Gastroesophageal sphincter (tissue), 4 donors: ENCODE measurements at regions not wholly inside any gene's neighbourhood (a gene's known extent, or its start where the extent isn't known, plus 50 kb on each side); places are given as distances from the start of the nearest gene placed in this dataset.

Experiments
- ATAC-seq: fragments of 150-250 bp; one replicate; pipeline ENCODE4 v1.9.1; 2016; ENCODE audit warnings: mild to moderate bottlenecking, moderate library complexity
- H3K27ac ChIP-seq, 4 donors: fragments of 200-600 bp; sonication (generic) in 3 of 4; 1 replicate in 3 of 4; 2 replicates in 1 of 4; pipeline ENCODE4 v1.5.1; 2016 to 2019
- H3K27me3 ChIP-seq: fragments of 200-600 bp; sonication (generic); one replicate; pipeline ENCODE4 v1.5.1; 2019
- H3K36me3 ChIP-seq, 2 donors: fragments of 200-600 bp; sonication (generic); one replicate each; pipeline ENCODE4 v1.5.1; 2019; ENCODE audit warnings: control low read depth in 1 of 2
- H3K4me1 ChIP-seq, 3 donors: fragments of 200-600 bp; sonication (generic); 1 replicate in 2 of 3; 2 replicates in 1 of 3; pipeline ENCODE4 v1.5.1; 2016 to 2019; ENCODE audit warnings: control low read depth in 2 of 3
- H3K4me3 ChIP-seq, 2 donors: fragments of 200-600 bp; sonication (generic); one replicate each; pipeline ENCODE4 v1.5.1; 2019; ENCODE audit warnings: mild to moderate bottlenecking in 1 of 2, moderate library complexity in 1 of 2
- H3K9me3 ChIP-seq, 3 donors: fragments of 200-600 bp; sonication (generic); one replicate each; pipeline ENCODE4 v1.5.1; 2017 to 2019; ENCODE audit warnings: control low read depth in 2 of 3
- EP300 ChIP-seq: sonication (generic); formaldehyde crosslinking; IDR thresholded peaks from one replicate; pipeline ENCODE4 v1.6.1; 2017; ENCODE audit warnings: antibody characterized with exemption, mild to moderate bottlenecking
- POLR2A ChIP-seq, 2 donors: fragments of 450-650 bp; IDR thresholded peaks; one replicate each; pipeline ENCODE4 v1.6.1; 2017; ENCODE audit warnings: antibody characterized with exemption in 2 of 2, mild to moderate bottlenecking in 2 of 2, moderate library complexity in 1 of 2
- POLR2AphosphoS5 ChIP-seq: sonication (generic); formaldehyde crosslinking; IDR thresholded peaks from one replicate; pipeline ENCODE4 v1.6.1; 2017; ENCODE audit warnings: antibody characterized with exemption
- WGBS, 2 donors: methylation state at CpG; one replicate each; pipeline ENCODE4 v1.1.5; 2018; ENCODE audit warnings: low coverage in 1 of 2; 5-methylcytosine and 5-hydroxymethylcytosine counted together
- TF ChIP-seq, protein P1 (sequence below), 4 experiments: fragments of 200-600 bp in 2 of 4; fragments of 450-650 bp in 2 of 4; sonication (generic) in 1 of 4; IDR thresholded peaks; one replicate each; pipeline ENCODE4 v1.5.1; 2017 to 2019; ENCODE audit warnings: antibody characterized with exemption in 4 of 4, mild to moderate bottlenecking in 2 of 4, moderate library complexity in 2 of 4

GRCh38 chr12:75583355-75583754 is 71.9 kb upstream of the KRR1 start:
- WGBS, 2 donors: 75 to 83% methylated on average over 3 of the region's 3 CpGs
- no peaks in the 10 kb centered on the region for H3K4me1 ChIP-seq
- no peak for TF ChIP-seq POLR2A (IDR thresholded peaks at IDR 0.05)
- no peak for TF ChIP-seq EP300
- TF ChIP-seq POLR2AphosphoS5: no peak
- TF ChIP-seq, protein P1, sequence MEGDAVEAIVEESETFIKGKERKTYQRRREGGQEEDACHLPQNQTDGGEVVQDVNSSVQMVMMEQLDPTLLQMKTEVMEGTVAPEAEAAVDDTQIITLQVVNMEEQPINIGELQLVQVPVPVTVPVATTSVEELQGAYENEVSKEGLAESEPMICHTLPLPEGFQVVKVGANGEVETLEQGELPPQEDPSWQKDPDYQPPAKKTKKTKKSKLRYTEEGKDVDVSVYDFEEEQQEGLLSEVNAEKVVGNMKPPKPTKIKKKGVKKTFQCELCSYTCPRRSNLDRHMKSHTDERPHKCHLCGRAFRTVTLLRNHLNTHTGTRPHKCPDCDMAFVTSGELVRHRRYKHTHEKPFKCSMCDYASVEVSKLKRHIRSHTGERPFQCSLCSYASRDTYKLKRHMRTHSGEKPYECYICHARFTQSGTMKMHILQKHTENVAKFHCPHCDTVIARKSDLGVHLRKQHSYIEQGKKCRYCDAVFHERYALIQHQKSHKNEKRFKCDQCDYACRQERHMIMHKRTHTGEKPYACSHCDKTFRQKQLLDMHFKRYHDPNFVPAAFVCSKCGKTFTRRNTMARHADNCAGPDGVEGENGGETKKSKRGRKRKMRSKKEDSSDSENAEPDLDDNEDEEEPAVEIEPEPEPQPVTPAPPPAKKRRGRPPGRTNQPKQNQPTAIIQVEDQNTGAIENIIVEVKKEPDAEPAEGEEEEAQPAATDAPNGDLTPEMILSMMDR (IDR thresholded peaks at IDR 0.05): no peak
- no peak for ATAC-seq
- no peak overlapping the region for H3K27ac ChIP-seq
- no peaks in the 10 kb centered on the region for H3K9me3 ChIP-seq
- H3K27me3 ChIP-seq: no peaks in the 10 kb centered on the region
- H3K36me3 ChIP-seq: no peaks in the 10 kb centered on the region
- no peak overlapping the region for H3K4me3 ChIP-seq

DNA sequence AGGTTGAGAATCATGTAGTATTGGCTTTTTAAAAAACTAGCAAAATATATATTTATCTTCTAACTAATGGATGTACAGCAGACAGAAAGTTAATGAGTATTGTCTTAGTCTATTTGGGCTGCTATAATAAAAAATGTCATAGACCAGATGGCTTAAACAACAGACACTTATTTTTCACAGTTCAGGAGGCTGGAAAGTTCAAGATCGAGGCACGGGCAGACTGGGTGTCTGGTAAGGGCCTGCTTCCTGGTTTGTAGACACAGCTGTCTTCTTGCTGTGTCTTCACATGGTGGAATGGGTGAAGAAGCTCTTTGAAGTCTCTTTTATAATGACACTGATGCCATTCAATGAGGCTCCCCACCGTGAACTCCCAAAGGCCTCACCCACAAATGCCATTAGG is 70.1 kb upstream of the KRR1 start:
- WGBS, 2 donors: 61 to 87% methylated on average over 2 to 3 of the region's 3 CpGs
- Histone ChIP-seq H3K9me3 (no peaks in the 10 kb centered on the region), H3K4me3 (no peak overlapping the region), H3K27ac (no peak overlapping the region), H3K27me3 (no peaks in the 10 kb centered on the region), H3K4me1 (no peaks in the 10 kb centered on the region), H3K36me3 (no peaks in the 10 kb centered on the region)
- no peak for ATAC-seq
- no peak for TF ChIP-seq POLR2A (IDR thresholded peaks at IDR 0.05)
- TF ChIP-seq POLR2AphosphoS5: no peak
- no peak for TF ChIP-seq EP300
- TF ChIP-seq, protein P1 (IDR thresholded peaks at IDR 0.05): no peak

- 72% methylated on average over 3 of the region's 3 CpGs; no CpG with 5 or more reads in 1 of the 2 donors for WGBS, 2 donors
These were observed 68.1 kb upstream of the KRR1 start for GRCh38 chr12:75579552-75579951.

DNA sequence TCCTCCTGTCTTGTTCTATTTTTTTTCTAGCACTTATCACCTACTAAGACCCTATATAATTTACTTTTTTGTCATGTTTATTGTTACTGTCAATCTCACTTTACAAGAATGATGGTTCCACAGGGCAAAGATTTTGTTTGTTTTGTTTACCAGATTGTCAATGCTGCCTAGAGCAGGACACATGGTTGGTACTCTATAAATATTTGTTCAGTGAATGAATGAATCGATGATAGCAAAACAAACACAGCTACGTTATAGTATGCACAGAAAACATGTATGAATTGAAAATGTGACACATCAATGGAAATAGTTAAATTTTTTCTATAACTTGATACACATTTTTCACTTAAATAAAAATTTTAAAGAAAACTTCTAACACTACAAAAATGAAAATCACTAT is 67.1 kb upstream of the KRR1 start:
- no peak for TF ChIP-seq EP300
- no peak for TF ChIP-seq POLR2AphosphoS5
- TF ChIP-seq, protein P1 (IDR thresholded peaks at IDR 0.05): no peak
- no peak for TF ChIP-seq POLR2A (IDR thresholded peaks at IDR 0.05)

More at GRCh38 chr12:75579552-75579951, 68.1 kb upstream of the KRR1 start:
- no peak for ATAC-seq
- no peaks in the 10 kb centered on the region for H3K4me1 ChIP-seq
- no peak overlapping the region for H3K4me3 ChIP-seq
- no peak for TF ChIP-seq POLR2A (IDR thresholded peaks at IDR 0.05)
- TF ChIP-seq EP300: no peak
- TF ChIP-seq, protein P1 (IDR thresholded peaks at IDR 0.05): no peak
- no peak for TF ChIP-seq POLR2AphosphoS5
- H3K9me3 ChIP-seq: no peaks in the 10 kb centered on the region
- no peak overlapping the region for H3K27ac ChIP-seq
- H3K27me3 ChIP-seq: no peaks in the 10 kb centered on the region
- no peaks in the 10 kb centered on the region for H3K36me3 ChIP-seq

DNA sequence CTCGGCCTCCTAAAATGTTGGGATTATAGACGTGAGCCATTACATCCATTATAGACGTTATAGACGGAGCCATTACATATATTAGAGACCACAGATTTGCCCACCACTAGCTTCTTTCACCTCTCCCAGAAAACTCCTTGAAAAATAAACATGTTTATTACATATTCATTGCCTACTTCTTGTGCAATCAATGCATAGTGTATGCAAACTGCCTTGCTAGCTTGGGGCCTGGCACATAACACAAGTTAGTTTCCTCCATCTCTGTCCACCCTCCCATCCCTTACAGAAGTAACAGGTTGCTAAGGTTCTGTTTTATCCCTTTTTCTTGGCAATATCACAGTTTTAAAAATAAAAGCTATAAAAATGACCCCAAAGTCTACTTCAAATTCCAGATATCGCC is 66.4 kb upstream of the KRR1 start:
- no peak for ATAC-seq
- TF ChIP-seq EP300: no peak
- TF ChIP-seq, protein P1 (IDR thresholded peaks at IDR 0.05): no peak
- TF ChIP-seq POLR2A (IDR thresholded peaks at IDR 0.05): no peak
- TF ChIP-seq POLR2AphosphoS5: no peak
- 94 to 98% methylated on average over 4 to 5 of the region's 5 CpGs for WGBS, 2 donors
- Histone ChIP-seq H3K9me3 (no peaks in the 10 kb centered on the region), H3K36me3 (no peaks in the 10 kb centered on the region), H3K4me3 (no peak overlapping the region), H3K4me1 (no peaks in the 10 kb centered on the region), H3K27ac (no peak overlapping the region), H3K27me3 (no peaks in the 10 kb centered on the region)

More for the DNA sequence above, 67.1 kb upstream of the KRR1 start:
- H3K27ac ChIP-seq: no peak overlapping the region
- ATAC-seq: no peak
- H3K27me3 ChIP-seq: no peaks in the 10 kb centered on the region
- no peak overlapping the region for H3K4me3 ChIP-seq
- H3K36me3 ChIP-seq: no peaks in the 10 kb centered on the region
- no peaks in the 10 kb centered on the region for H3K9me3 ChIP-seq
- WGBS, 2 donors: 65 to 94% methylated on average over 2 of the region's 2 CpGs
- H3K4me1 ChIP-seq: no peaks in the 10 kb centered on the region
